HG02588 (cell line): ENCODE measurements at regions not wholly inside any gene's neighbourhood (a gene's known extent, or its start where the extent isn't known, plus 50 kb on each side); places are given as distances from the start of the nearest gene placed in this dataset.
"Not testable (repeated sequence)": the region's sequence is repeated elsewhere in the genome, so short reads cannot be mapped to it uniquely, and the experiment has no call there.

Experiments
- ATAC-seq: cut with Tn5 transposase; IDR thresholded peaks from one replicate; pipeline ENCODE4 v1.9.1; 2021; ENCODE audit warnings: mild to moderate bottlenecking, moderate library complexity; ENCODE audit not compliant: unreplicated experiment

DNA sequence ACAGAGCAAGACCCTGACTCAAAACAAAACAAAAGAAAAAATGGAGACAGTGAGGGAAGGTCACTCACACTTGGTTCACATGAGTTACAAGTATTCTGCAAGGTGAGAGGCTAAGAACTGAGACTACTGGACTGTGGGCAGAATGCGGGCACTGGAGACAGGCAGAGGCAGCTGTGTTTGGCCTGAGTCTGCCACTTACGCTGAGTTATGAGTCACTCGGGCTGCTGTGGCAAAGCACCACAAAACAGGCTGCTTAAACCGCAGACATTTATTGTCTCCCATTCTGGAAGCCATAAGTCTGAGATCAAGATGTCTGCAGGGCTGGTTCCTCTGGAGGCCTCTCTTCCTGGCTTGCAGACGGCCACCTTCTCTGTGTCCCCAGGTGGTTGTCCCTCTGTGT is 122.8 kb downstream of the SHANK2 start:
- no peak for ATAC-seq

DNA sequence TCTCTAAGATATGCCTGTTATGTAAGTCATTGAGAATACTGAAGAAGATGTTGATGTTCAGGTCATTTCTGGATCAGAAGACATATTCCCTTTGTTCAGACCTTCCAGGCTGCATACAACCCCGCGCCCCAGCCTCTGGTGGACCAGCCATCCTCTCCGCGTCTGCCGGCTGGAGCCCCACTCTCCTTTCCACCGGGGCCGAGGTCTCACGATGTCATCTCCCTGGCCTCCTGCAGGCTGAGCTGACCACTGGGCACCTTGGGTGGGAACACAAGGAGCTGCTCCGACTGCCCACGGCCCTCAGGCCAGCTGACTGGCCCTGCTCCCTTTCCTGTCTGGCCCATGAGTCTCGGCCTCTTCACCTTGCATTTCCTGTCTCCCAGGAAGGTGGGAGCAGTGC is 124.6 kb downstream of the SHANK2 start:
- ATAC-seq: no peak

DNA sequence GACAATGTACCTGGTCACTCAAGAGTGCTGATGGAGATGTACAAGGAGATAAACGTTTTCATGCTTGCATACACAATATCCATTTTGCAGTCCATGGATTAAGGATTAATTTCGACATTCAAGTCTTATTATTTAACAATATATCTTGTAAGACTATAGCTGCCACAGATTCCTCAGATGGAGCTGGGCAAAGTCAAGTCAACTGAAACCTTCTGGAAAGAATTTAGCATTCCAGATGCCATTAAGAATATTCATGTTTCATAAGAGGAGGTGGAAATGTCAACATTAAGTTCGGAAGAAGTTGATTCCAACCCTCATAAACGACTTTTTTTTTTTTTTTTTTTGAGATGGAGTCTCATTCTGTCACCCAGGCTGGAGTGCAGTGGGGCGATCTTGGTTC is 126.0 kb downstream of the SHANK2 start:
- not testable (repeated sequence) for ATAC-seq

DNA sequence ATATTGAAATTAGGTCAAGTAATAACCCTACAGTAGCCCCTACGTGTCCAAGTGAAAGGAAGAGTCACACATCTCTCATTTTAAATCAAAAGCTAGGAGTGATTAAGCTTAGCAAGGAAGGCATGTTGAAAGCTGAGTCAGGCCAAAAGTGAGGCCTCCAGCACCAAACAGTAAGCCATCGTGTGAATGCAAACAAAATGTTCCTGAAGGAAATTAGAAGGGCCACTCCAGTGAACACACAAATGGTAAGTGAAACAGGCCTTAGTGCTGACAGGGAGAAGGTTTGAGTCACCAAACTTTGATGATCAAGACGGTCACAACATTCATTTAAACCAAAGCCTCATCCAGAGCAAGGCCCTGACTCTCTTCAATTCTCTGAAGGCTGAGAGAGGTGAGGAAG is 127.2 kb downstream of the SHANK2 start:
- no peak for ATAC-seq

DNA sequence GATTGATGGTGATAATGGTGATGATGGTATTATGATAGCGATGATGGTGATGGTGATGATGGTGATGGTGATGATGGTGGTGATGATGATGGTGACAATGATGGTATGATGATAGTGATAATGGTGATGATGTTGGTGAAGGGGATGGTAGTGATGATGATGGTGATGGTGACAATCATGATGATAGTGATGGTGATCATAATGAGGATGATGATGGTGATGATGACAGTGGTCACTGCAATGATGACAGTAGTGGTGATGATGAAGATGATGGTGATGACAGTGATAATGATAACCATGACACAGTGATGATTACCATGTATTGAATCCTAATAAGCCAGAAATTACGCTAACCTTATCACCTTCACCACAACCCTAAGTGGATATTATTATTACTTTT is 128.2 kb downstream of the SHANK2 start:
- no peak for ATAC-seq

DNA sequence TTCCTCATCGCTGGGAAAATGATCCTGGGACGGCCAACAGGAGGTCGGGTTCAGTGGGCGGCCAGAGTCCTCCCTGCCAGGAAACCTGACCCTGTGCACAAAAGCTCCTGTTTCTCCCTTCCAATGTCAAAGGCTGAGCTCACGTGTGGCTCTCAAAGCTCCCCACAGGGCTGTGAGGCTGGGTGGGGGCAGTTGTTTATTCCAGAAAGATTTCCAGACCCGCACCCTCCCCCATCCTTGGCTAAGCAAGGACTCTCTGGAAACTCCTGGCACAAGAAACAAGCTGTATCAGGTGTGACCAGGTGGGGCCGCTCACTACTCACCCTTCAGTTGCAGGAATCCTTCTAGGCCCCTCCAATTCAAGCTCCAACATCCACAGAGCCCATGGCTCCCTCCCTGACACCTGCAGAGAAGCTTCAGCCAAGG is 131.9 kb downstream of the SHANK2 start:
- no peak for ATAC-seq

DNA sequence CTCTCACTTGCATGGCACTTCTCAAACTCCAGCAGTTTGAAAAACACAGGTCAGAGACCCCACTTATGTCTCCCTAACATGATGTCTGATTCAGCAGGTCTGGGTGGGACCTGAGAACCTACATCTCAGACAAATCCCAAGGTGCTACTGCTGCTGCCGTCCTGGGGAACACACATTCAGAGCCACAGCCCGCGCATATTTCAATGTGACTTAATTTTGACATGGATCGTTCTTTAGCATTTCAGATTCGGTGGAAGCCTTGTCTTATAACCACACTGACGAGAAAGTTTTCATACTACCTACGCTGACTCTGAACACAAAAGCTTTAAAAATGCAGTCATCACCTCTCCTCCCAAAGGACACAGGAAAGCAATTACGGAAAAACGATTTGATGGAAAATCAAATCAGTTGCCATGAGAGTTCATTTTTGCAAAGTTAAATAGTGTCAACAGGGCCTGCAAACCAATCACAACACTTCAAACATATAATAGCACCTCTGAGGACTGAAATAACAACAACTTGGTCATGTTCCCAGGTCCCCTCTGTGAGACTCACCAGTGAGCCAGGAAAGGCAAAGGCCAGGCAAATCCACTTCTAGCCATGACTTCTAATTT is 132.6 kb downstream of the SHANK2 start:
- no peak for ATAC-seq

DNA sequence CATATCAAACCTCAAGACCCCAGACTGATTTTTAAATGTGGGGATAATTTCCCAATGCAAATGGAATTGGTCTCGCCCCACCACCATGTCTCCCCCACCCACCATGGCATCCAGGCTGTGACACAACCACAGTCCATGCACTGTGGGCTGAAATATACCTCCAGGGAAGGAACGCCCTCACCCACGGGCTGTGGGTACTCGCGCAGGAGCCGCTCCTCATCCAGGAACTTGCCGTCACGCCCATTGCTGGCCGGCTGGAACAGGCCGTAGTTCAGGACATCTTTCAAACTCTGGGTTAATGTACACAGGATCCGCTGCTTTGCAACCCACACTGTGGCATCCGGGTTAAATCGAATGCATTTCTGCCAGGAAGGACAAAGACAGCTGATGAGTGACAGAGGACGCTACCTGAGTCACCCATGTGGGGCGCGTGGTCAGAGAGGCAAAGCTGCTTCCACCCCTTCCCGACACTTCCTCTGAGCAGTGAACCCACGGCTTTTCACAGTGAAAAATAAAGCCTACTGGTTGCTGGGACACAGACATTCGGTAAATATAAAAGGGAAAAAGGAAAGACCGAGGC is 133.6 kb downstream of the SHANK2 start:
- no peak for ATAC-seq

DNA sequence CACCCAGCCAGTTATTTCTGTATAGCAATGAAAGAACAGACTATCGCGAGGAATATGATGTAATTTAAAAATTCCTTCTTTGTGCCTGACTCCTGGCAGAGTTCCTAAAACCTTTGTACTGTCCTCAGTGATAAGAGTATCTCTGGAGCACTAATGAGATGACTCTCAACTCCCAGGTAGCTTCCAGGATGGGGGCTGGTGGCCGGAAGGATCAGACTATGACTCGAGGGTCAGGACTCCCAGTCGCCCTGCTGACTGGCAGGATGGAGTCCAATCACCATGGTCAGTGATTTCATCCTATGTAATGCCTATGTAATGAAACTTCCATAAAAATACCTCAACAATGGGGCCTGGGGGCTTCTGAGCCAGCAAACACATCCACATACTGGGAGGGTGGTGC is 135.1 kb downstream of the SHANK2 start:
- no peak for ATAC-seq

DNA sequence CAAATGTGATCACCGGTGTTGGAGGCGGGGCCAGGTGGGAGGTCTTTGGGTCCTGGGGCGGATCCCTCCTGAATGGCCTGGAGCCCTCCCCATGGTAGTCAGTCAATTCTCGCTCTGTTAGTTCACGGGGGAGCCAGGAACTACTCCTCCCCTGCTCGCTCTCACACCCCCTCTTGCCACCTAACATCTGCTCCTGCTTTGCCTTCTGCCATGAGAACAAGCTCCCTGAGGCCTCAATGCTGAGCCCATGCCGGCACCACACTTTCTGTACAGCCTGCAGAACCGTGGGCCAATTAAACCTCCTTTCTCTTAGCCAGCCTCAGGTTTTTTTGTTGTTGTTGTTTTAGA is 135.7 kb downstream of the SHANK2 start:
- ATAC-seq: no peak

DNA sequence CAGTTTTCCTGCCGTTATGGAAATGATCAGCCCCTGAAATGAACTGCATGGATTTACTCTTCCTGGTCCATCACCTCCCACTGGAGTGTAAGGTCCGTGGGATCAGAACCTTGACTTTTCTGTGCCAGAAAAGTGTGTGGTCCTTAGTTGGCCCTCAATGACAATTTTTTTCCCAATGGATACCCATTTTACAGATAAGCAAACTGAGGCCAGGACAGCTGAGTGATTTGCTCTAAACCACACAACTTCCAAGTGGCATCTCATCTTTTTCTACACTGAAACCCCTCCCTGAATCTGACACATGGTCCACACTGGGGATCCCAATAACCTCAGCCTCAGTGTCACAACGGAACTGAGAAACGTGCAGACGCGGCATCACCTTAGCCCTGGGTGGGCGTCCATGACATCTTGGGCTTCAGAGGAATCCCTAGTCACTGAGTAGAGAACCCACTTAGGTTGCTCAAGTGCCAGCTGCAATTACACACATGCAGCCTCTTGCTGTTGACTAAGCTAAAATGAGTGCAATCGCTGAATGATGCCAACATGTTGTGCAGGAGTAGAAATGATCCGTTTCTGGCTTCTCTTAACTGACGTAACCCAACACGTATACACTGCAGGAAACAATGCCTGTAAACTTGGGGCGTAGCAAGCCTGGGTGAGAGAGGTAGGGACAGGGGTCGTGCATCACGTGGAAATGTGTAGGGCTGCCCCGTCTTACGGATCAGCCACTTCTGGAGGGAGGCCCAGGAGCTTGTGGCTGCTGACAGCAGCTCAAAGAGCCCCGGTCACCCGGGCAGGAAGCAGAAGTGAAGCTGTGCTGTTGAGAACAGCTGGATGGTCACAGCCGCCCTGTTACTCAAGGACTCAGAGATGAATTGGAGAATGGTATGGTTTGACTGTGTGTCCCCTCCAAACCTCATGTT is 136.3 kb downstream of the SHANK2 start:
- ATAC-seq: no peak

DNA sequence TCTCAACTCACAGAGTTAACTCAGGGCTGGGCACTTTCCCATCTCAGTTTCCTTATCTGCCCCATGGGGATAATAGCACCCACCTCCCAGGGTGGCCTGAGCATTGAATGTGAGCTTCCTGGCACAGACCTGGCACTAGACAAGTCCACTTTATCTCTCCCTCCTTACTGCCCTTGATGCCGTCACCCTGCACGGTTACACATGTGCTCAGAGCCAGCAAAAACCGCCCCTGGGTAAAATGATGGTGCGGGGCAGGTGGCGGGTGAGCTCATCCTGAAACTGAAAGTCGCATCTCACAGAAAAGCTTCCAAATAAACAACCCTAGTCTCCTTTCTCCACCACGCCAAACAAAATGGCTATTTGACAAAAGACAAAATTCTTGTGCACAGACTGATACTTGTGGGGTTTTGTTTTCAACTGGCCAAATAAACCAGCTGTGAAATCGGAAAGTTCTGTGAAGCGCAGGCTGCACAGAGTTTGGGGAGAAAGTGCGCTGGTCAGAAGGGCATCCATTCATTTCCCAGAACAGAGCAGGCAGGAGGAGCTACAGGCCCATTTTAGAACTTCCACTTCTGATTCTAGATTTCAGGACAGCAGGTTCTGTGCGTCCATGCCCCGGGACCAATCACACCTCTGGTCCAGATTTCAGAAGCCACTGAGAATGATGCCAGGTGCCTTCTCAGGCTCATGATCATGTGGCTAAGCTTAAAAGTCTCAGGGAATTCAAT is 138.1 kb downstream of the SHANK2 start:
- ATAC-seq: no peak

DNA sequence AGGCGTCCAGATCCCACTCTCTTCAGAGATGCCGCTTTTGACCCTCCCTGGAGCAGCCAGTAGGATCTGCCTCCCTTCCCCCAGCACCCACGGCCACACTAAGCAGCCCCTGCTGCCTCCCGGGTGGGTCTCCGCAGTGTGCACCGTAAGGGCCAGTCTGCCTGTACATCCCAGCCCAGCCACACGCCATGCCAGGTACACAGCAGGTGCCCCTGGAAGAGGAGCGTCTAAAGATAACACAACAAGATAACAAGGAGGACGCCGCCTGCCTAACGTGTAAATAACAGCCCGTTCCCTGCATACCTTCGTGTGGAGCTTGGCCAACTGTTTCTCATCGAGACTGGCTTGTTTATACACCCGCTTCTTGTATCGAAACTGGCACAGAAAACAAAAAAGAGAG is 139.4 kb downstream of the SHANK2 start:
- no peak for ATAC-seq

DNA sequence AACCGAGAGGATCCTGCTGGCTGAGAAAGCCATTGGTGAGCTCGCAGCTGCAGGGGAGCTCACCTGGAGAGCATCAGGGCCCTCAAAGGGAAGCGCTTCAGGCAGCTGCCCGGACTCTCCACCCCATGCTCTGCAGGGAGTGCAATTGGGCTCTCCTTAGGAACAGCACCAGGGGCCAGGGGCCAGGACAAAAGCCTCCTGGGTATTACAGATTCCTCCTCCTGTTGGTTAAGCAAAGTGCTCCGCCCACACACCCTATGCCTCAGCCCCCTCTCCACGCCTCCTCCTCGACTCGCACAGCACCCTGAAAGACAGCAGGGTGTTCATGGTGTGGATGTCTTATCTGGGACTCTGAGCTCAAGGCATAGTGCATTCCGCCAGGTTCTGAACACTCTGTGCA is 139.9 kb downstream of the SHANK2 start:
- ATAC-seq: no peak

DNA sequence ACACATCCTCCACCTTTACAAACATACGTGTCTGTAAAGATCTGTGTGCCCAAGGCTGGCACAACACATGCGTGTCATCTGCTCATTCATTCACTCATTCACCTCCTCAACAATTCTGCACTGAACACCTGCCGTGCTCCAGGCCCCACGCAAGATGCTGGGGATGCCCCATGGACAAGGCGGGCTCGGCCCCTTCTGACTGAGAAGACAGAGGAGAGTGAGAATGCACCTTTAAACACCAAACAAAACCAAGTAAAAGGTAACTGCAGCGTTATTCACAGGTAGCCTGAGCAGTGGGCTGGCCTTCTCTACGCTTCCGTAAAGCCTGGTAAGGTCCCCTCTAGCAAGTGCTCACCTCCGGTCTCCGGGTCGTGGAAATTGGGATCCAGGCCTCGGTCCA is 142.8 kb downstream of the SHANK2 start:
- ATAC-seq: no peak

DNA sequence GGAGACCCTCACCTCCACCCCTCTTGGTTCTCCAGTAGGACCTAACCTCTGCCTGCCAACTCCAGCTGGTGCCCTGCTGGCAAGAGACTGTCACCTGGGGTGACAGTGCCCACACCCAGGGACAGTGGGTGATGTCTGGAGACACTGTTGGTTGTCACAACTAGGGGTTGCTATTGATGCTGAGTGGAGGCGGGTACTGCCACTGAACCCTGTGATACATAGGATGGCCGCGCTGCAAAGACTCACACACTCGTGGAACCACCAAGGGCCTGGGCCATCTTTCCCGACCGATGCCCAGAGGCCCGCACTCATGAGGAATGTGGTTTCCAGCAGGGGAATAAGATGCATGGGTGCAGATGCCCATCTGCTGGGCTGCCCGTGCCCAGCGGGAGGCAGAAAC is 143.2 kb downstream of the SHANK2 start:
- ATAC-seq: no peak

DNA sequence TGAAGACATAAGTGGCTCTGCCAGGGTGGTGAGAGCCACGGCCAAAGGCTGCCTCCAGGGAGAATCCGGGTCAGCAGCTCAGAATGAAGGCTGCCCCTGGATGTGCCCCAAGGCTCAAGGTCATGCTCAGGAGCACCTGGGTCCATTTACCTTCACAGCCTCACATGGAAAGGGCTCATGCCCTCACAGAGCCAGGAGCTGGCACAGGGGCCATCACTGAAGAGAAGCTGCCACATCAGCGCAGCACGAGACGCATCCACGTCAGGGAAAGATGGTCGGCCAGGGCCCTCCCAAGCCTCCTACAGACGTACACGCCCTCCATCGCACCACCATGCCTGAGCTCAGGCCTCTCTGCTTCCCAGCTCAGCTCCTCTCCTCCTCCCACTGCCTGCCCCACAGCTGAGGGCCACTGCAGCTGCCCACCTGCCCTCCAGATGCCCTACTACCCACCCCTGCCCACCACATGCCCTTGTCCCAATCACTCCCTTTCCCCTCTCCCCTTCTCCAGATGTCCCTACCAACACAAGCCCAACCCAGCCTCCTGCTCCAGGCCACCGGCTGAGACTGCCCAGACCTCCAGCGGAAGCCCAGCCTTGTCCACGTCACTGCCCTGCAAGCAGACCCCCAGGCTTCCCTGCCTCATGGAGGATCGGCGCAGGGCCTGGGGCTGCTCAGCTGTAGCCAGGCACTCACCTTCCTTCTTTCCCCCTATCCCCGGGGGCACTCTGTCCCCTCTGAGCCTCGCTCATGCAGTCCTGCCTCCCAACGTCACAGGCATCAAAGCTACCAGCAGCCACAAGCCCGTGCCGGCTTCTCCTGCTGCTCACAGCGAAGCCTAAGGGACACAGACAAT is 144.1 kb downstream of the SHANK2 start:
- no peak for ATAC-seq

DNA sequence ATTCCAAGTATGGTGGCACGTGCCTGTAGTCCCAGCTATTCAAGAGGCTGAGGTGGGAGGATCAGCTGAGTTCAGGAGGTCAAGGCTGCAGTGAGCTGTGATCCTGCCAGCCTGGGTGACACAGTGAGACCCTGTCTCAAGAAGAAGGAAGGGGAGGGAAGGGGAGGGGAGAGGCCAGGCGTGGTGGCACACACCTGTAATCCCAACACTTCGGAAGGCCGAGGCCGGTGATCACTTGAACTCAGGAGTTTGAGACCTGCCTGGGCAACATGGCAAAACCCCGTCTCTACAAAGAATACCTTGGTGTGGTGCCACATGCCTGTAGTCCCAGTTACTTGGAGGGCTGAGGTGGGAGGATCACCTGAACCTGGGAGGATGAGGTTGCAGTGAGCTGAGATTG is 145.7 kb downstream of the SHANK2 start:
- ATAC-seq: no peak

DNA sequence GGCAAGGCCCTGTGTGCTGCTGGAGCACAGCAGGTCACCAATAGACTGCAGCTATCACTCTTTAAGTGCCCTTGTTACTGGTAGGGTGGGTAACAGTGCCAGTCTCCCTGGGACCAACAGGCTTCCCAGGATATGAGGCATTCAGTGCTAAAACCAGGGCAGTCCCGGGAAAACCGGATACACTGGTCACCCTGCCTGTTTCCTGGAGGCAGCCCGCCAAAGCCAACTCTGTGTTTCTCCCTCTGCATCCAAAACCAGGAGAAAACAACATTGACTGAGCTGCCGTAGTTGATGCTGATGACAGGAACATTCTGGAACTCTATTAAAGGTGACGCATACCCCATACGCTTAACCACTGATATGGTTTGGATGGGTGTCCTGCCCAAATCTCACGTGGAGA is 149.1 kb downstream of the SHANK2 start:
- no peak for ATAC-seq

DNA sequence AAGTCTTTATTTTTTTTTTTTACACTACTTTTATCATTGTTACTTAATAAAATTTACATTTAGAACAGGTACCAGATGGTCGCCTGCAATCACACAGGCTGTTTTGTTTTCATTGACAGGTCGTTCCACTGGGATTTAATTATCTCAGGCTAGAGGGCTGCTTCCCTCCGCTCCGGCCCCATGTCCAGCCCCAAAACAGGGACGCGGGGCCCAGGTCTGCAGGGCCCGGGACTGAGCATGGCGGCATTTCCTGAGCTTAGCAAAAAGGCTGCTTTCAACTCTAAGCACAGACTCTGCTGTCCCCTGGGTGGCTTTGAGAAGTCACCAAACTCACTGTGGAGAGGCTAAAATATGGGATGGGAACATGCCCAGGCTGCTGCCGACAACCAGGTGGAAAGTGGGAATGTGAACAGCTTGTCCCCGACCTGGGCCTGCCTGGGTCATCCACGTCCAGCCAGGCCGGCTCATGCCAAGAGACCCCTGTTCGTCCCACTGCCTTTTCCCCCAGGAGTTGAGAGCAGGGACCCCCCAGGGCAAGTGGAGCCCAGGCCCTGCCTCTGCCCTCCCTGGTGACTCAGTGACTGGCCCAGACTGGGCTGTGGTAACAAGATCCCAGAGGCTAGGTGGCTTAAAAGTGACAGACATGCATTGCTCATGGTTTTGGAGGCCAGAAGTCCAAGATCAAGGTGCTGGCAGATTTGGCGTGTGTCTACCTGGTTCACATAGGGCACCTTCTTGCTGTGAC is 150.0 kb downstream of the SHANK2 start:
- ATAC-seq: no peak
